Lower leg skin (tissue), 4 donors: ENCODE measurements at regions not wholly inside any gene's neighbourhood (a gene's known extent, or its start where the extent isn't known, plus 50 kb on each side); places are given as distances from the start of the nearest gene placed in this dataset.

Experiments
- DNase-seq, 2 donors: peaks; one replicate each; pipeline ENCODE4 v3.0.0-alpha.2; 2019; ENCODE audit warnings: low spot score in 2 of 2
- H3K4me3 ChIP-seq: fragments of 200-600 bp; sonication (generic); 2 replicates; pipeline ENCODE4 v1.5.1; 2017; ENCODE audit warnings: mild to moderate bottlenecking, low read depth; ENCODE audit not compliant: poor library complexity, severe bottlenecking
- CTCF ChIP-seq, 3 donors: fragments of 450-650 bp; IDR thresholded peaks; one replicate each; pipeline ENCODE4 v1.5.1; 2016; ENCODE audit warnings: antibody characterized with exemption in 3 of 3, mild to moderate bottlenecking in 3 of 3, moderate library complexity in 2 of 3
- POLR2A ChIP-seq, 2 donors: fragments of 450-650 bp; IDR thresholded peaks; one replicate each; pipeline ENCODE4 v1.6.1; 2016 to 2017; ENCODE audit warnings: antibody characterized with exemption in 2 of 2, mild to moderate bottlenecking in 1 of 2, moderate library complexity in 1 of 2
- WGBS, 2 donors: methylation state at CpG; one replicate each; pipeline ENCODE4 v1.1.5; 2018; 5-methylcytosine and 5-hydroxymethylcytosine counted together
- intact Hi-C: fragments of 100-400 bp; cut with DNase I; formaldehyde crosslinking; loops from one replicate; pipeline ENCODE4 v1.15.0; 2023; ENCODE audit warnings: low total_unique reads

DNA sequence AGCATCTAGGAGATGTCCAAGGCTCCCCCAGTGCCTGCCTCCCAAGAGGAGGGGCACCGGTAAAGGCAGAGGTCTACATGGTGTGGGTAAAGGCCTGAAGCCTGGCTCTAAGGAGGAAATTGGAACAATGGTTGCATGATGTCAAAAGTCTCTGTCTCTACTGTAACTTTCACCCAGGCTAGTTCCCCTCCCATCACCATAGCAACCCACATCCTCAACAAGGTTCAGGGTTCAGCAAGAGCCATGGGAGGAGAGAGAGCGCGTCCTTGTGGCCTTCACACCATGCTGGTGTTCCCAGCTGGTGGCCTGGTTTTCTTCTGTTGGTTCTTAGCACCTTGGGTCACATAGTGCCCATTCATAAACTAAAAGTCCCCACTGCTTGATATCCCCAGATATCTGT, 196.7 kb upstream of the CDH5 start:
- intact Hi-C loops = no loop called here
- H3K4me3 ChIP-seq = no peak overlapping the region
- 91 to 97% methylated on average over 3 of the region's 3 CpGs for WGBS, 2 donors
- TF ChIP-seq POLR2A (IDR thresholded peaks at IDR 0.05) (no peak), CTCF (IDR thresholded peaks at IDR 0.05) (no peak)
- no peak for DNase-seq

GRCh38 chr16:66168777-66169176, 197.7 kb upstream of the CDH5 start:
- intact Hi-C loops = no loop called here
- no peak for DNase-seq
- 70 to 90% methylated on average over 5 of the region's 5 CpGs for WGBS, 2 donors
- TF ChIP-seq CTCF (IDR thresholded peaks at IDR 0.05) = no peak
- no peak for TF ChIP-seq POLR2A (IDR thresholded peaks at IDR 0.05)
- no peak overlapping the region for H3K4me3 ChIP-seq

DNA sequence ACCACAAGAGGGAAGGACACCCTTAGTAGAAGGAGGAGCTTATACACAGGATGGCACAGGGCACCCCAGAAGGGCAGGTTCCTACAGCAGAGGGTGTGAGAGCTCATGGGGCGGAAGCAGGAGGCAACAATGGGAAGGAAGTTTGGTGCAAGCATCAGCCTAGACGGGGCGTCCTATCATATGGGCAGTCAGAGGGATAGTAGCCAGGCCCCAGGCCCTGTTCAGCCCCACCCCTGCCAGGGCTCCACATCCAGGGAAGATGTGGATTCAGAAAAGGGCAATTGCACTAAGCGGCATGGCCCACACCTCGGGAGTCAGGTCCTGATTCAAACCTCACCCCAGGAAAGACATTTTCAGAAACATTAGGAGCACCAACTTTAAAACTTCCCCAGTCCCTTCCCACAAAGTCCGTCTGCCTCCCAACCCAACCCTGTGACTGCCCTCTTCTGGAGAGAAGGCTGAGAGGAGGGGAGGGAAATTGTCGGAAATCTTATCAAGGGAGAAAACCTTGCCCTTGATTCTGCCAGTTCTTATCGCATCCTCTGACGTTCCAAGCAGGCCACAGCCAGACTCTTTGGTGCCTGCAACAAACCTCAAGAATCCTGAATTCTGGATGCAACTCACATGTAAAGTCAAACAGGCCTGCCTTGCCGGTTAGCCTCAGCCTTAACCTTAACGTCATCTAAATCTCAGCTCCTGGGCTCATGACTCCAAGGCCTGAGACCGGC, 198.8 kb upstream of the CDH5 start:
- intact Hi-C loops = no loop called here
- no peak for DNase-seq
- WGBS, 2 donors = 86 to 89% methylated on average over 12 of the region's 12 CpGs
- TF ChIP-seq POLR2A (IDR thresholded peaks at IDR 0.05) (no peak), CTCF (IDR thresholded peaks at IDR 0.05) (no peak)
- no peak overlapping the region for H3K4me3 ChIP-seq

DNA sequence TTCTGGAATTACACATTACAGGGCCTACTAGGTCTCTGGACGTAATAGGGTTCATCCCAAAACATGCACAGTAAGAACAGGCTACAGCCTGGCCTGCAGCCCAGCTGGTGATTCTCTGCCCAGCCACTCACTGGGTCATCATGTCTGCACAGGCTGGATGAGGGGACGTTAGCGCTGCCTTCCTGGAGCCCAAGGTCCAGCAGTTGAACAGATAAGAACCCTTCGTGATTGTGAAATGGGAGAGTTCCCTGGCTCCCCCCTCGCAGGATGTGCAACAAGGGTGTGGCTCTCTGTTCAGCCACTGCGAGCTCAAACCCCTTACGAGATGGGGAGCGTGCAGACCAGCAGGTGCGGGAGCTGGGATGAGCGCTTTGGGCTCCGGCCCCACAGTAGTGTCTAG, 200.0 kb upstream of the CDH5 start:
- intact Hi-C loops = no loop called here
- TF ChIP-seq CTCF (IDR thresholded peaks at IDR 0.05) = no peak
- TF ChIP-seq POLR2A (IDR thresholded peaks at IDR 0.05) = no peak
- WGBS, 2 donors = 89 to 90% methylated on average over 11 of the region's 11 CpGs
- no peak for DNase-seq
- H3K4me3 ChIP-seq = no peak overlapping the region

GRCh38 chr16:66165879-66166278, 200.6 kb upstream of the CDH5 start:
- DNase-seq = no peak
- no peak overlapping the region for H3K4me3 ChIP-seq
- TF ChIP-seq POLR2A (IDR thresholded peaks at IDR 0.05) (no peak), CTCF (IDR thresholded peaks at IDR 0.05) (no peak)
- WGBS, 2 donors = 70 to 92% methylated on average over 2 of the region's 2 CpGs
- intact Hi-C loops = no loop called here
